Right lobe of liver (tissue), 6 donors: ENCODE measurements at regions not wholly inside any gene's neighbourhood (a gene's known extent, or its start where the extent isn't known, plus 50 kb on each side); places are given as distances from the start of the nearest gene placed in this dataset.

Source experiments
- ATAC-seq, 4 donors: fragments of 200-7000 bp; cut with Tn5 transposase; one replicate each; pipeline ENCODE4 v1.9.1; 2020; ENCODE audit warnings: mild to moderate bottlenecking in 4 of 4, moderate library complexity in 4 of 4
- DNase-seq, 3 donors: peaks; one replicate each; pipeline ENCODE4 v3.0.0-alpha.2; 2020
- H3K27ac ChIP-seq, 3 donors: fragments of 200-600 bp; one replicate each; pipeline ENCODE4 v1.8.0; 2022
- H3K27me3 ChIP-seq, 2 donors: fragments of 200-600 bp; one replicate each; pipeline ENCODE4 v1.8.0; 2022
- H3K36me3 ChIP-seq, 4 donors: fragments of 200-600 bp; sonication (generic) in 1 of 4; one replicate each; pipeline versions ENCODE4 v1.5.1 to v1.8.0; 2017 to 2022; ENCODE audit warnings: control low read depth in 1 of 4
- H3K4me1 ChIP-seq, 4 donors: fragments of 200-600 bp; sonication (generic) in 1 of 4; one replicate each; pipeline versions ENCODE4 v1.5.1 to v1.8.0; 2017 to 2022; ENCODE audit warnings: control low read depth in 1 of 4
- H3K4me3 ChIP-seq, 3 donors: fragments of 200-600 bp; one replicate each; pipeline ENCODE4 v1.8.0; 2022
- H3K9me3 ChIP-seq, 4 donors: fragments of 200-600 bp; sonication (generic) in 1 of 4; one replicate each; pipeline versions ENCODE4 v1.5.1 to v1.8.0; 2017 to 2022; ENCODE audit warnings: control low read depth in 1 of 4
- POLR2A ChIP-seq: fragments of 450-650 bp; IDR thresholded peaks from one replicate; pipeline ENCODE4 v1.6.1; 2017; ENCODE audit warnings: antibody characterized with exemption, mild to moderate bottlenecking
- WGBS: methylation state at CpG from one replicate; pipeline ENCODE4 v1.1.6; 2018; ENCODE audit warnings: low coverage, low lambda C conversion rate; ENCODE audit not compliant: insufficient coverage; ENCODE audit errors: missing lambda C conversion rate; 5-methylcytosine and 5-hydroxymethylcytosine counted together
- intact Hi-C, 2 donors: fragments of 100-400 bp; cut with DNase I; formaldehyde crosslinking; loops; one replicate each; pipeline versions ENCODE4 v1.11.2 to v1.14.1; 2022
- TF ChIP-seq, protein P1 (sequence below), 4 donors: fragments of 200-600 bp in 3 of 4; fragments of 450-650 bp in 1 of 4; IDR thresholded peaks; one replicate each; pipeline versions ENCODE4 v1.5.1 to v1.8.0; 2016 to 2022; ENCODE audit warnings: antibody characterized with exemption in 4 of 4, mild to moderate bottlenecking in 2 of 4
- donor health status: DM: no; HTN: yes; CAD: no.
- donor health status: DM: no; HTN: no; CAD: no.
- donor health status: DM: no; HTN: no; CAD: no.
- donor health status: DM: no; HTN: yes; CAD: no.
- donor health status: DM: no; HTN: yes; CAD: no.

DNA sequence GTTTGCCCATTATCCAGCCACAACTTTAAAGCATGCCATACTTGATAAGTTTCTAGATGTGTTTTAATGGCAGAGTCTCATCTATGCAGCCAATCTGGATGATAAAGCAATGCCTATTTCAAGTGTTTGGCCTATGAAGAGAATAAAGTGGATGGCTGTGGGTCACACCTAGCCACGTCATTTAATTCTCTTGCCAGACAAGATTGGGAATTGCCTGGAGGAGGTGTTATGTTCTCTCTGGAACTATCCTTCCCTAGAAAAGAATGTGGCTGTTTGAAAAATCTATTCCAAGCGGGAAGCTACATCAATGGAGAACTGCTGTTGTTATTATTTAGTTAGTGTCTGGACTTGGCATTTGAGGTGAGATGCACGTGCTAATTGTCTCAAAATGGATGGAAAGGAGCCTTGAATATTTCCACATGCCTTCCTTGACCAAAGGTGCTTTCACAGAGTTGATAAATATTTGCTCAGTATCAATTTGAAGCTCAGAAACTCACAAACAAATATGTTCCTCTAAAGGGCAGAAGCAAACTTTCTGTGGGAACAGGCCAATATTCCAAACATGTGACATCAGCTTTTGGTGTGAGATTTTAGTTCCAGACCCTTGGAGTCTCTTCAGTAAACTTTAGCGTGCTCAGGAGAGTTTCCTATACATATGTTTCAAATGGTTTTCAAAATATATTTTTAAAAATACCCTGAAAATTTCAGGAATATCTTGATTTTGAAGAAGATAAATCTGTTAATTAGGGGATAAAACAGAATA is 510.6 kb upstream of the SGO1 start:
- 40% methylated on average over 4 of the region's 4 CpGs for WGBS
- Histone ChIP-seq H3K27me3 (no peaks in the 10 kb centered on the region), H3K9me3 (no peaks in the 10 kb centered on the region), H3K4me1 (no peaks in the 10 kb centered on the region), H3K36me3 (no peaks in the 10 kb centered on the region), H3K4me3 (no peak overlapping the region), H3K27ac (no peak overlapping the region)
- intact Hi-C loops, result no loop called here
- no peak for TF ChIP-seq POLR2A
- TF ChIP-seq, protein P1, sequence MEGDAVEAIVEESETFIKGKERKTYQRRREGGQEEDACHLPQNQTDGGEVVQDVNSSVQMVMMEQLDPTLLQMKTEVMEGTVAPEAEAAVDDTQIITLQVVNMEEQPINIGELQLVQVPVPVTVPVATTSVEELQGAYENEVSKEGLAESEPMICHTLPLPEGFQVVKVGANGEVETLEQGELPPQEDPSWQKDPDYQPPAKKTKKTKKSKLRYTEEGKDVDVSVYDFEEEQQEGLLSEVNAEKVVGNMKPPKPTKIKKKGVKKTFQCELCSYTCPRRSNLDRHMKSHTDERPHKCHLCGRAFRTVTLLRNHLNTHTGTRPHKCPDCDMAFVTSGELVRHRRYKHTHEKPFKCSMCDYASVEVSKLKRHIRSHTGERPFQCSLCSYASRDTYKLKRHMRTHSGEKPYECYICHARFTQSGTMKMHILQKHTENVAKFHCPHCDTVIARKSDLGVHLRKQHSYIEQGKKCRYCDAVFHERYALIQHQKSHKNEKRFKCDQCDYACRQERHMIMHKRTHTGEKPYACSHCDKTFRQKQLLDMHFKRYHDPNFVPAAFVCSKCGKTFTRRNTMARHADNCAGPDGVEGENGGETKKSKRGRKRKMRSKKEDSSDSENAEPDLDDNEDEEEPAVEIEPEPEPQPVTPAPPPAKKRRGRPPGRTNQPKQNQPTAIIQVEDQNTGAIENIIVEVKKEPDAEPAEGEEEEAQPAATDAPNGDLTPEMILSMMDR (IDR thresholded peaks at IDR 0.05), result no peak
- DNase-seq (no peak), ATAC-seq (peak in 1 of 4 donors; percentile 24)

DNA sequence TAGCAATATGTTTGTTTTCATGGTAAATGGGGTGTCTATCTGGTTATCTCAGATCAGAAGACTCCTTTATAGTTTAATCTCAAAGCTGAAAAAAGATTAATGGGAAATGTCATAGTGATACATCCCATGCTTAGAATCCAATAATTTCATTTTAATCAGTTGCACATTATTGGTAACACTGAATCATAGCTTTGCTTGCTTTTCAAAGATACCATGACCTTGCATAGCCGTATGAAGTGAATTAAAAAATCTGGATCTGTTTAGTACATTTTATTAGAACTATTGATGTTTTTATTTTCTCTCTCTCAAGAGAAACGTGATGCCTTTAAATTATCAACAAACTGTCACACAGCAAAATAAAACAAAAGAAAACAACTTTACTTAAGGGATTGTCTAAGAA is 506.7 kb upstream of the SGO1 start:
- whole genome bisulfite sequencing, result 58% methylated on average over 2 of the region's 2 CpGs
- no peak overlapping the region for H3K27ac ChIP-seq
- H3K36me3 ChIP-seq, result no peaks in the 10 kb centered on the region
- H3K9me3 ChIP-seq, result no peaks in the 10 kb centered on the region
- no peak for TF ChIP-seq POLR2A
- TF ChIP-seq, protein P1 (IDR thresholded peaks at IDR 0.05), result no peak
- H3K4me3 ChIP-seq, result no peak overlapping the region
- H3K4me1 ChIP-seq, result no peaks in the 10 kb centered on the region
- no peaks in the 10 kb centered on the region for H3K27me3 ChIP-seq
- ATAC-seq (no peak), DNase-seq (no peak)
- intact Hi-C loops, result no loop called here

DNA sequence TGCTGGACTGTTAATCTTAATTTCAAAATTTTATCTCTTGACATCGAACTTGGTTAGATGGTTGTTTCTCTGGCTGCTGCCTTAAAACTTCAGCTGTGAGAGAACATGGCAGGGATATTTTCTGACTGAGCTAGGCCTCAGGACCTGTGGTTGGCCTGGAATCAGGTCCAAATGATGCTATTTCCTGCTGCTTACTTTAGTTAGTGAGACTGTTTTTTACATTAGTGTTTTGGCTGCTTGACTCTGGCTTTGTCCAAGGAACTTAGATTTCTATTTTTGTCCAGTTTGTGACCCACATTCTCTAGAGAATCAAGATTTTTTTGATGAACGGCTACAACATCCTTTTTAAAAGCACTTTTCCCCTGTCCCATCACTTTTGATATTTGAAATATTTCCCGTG is 497.9 kb upstream of the SGO1 start:
- Histone ChIP-seq H3K9me3 (no peaks in the 10 kb centered on the region), H3K27ac (no peak overlapping the region), H3K36me3 (no peaks in the 10 kb centered on the region), H3K4me3 (no peak overlapping the region), H3K4me1 (no peaks in the 10 kb centered on the region), H3K27me3 (no peaks in the 10 kb centered on the region)
- TF ChIP-seq, protein P1 (IDR thresholded peaks at IDR 0.05), result no peak
- no peak for TF ChIP-seq POLR2A
- ATAC-seq, result peak in 1 of 4 donors; percentile 30
- intact Hi-C loops, result no loop called here
- WGBS, result 65% methylated on average over 3 of the region's 3 CpGs
- no peak for DNase-seq

DNA sequence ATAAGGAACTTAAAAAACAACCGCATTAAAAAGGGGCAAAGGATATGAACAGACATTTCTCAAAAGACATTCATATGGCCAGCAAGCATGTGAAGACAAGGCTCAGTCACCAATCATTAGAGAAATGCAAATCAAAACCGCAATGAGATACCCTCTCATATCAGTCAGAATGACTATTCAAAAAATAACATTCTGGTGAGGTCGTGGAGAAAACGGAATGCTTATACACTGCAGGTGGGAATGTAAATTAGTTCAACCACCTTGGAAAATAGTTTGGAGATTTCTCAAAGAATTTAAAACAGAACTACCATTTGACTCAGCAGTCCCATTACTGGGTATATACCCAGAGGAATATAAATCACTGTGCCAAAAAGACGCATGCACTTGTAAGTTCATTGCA is 496.6 kb upstream of the SGO1 start:
- intact Hi-C loops, result no loop called here
- ATAC-seq, result no peak
- DNase-seq, result no peak
- WGBS, result 76% methylated on average over 5 of the region's 5 CpGs
- Histone ChIP-seq H3K36me3 (no peaks in the 10 kb centered on the region), H3K4me3 (no peak overlapping the region), H3K27me3 (no peaks in the 10 kb centered on the region), H3K9me3 (no peaks in the 10 kb centered on the region), H3K4me1 (no peaks in the 10 kb centered on the region), H3K27ac (no peak overlapping the region)
- TF ChIP-seq, protein P1 (IDR thresholded peaks at IDR 0.05), result no peak
- TF ChIP-seq POLR2A, result no peak
